IPS-NIHi7 (cell line): ENCODE measurements at regions not wholly inside any gene's neighbourhood (a gene's known extent, or its start where the extent isn't known, plus 50 kb on each side); places are given as distances from the start of the nearest gene placed in this dataset.
"Not testable (repeated sequence)": the region's sequence is repeated elsewhere in the genome, so short reads cannot be mapped to it uniquely, and the experiment has no call there.

Source experiments
- DNase-seq: peaks from one replicate; pipeline ENCODE4 v3.0.0; 2012; ENCODE audit warnings: mixed read lengths; ENCODE audit errors: extremely low spot score

DNA sequence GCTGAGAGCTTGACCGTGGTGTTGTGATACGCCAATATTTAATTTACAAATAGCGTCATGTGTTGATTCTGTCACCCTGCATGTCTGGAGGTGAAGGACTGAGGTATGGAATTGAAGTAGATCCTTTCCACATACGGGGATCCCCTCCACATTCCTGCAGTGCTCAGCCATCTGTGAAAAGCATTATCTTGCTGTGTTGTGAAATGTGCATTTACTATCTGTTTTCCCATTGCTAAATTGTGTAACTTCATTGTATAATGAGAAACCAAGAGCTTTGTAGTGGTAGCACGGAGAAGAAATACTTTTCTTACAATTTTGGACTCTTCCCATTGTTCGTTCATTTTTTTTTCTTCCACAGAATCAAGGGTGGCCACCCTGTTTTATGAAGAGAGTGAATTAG is 577.3 kb upstream of the ZP4 start:
- DNase-seq, result no peak

DNA sequence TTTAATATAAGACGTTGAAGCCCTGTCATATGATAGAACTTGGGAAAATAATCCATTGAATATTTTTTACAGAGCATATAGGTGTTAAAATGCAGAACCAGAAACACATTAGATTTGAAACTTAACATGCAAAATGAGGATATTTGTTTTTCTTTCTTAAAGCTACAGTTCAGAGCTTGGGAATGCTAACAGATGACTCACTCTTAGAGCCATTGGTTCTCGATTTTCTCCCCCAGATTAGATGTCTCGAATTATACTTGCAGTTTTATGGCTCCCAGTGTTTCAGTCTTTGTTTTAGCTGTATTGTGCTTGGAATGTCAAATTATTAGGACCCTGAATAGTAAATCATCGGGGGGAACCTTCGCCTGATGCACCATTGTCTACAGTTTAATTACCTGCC is 575.7 kb upstream of the ZP4 start:
- DNase-seq, result no peak

DNA sequence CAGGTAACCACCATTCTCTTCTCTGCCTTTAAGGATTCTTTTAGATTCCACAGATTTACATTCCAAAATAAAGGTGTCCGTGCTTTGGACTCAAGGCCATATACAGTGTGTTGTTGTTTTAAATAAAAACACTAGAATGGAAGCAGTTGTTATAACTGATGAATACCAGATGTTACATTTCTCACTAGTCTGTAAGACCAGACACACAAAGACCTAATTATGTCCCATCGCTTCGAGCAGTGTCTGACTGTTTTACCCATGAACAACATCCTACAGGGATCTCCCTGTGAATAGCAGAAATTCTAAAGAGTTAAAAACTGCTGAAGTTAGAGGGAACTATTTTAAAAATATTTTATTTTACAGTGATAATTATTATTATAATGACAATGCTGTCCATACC is 574.7 kb upstream of the ZP4 start:
- DNase-seq, result no peak

DNA sequence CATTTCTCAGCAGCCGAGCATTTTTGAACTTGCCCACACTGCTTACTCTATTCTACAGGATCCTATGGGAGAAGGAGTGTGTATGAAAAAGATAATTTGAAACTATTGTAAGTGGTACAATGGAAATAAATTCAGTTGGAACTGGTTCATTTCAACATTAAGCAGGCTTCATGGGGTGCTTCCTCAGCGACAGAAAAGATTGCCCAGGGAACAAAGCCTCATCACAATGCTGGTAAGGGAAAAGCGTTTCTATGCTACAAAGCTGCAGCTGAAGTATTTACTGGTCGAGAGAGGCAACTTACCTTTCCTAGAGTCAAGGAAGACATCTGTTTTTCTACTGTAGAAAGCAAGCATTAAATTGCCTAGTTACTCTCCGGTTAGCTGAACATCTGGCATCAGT is 568.2 kb upstream of the ZP4 start:
- peak; percentile 16 for DNase-seq

DNA sequence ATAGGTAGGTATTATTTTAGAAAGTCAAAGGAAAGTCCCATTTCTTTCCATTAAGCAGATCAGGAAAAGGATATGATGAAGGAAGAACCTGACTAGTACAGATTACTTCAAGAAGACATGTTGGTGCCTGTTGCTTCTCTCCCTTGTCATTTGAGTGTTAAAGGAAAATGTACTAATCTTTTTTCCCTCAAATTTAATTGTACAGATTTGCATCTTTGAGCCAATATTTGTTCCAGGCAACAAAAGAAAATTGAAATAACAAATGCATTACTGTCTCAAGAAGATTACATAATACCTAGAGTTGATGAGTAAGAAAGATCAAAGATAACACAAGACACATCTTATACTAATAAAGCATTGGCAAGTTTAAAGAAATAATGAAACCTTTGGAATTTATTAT is 566.9 kb upstream of the ZP4 start:
- no peak for DNase-seq

DNA sequence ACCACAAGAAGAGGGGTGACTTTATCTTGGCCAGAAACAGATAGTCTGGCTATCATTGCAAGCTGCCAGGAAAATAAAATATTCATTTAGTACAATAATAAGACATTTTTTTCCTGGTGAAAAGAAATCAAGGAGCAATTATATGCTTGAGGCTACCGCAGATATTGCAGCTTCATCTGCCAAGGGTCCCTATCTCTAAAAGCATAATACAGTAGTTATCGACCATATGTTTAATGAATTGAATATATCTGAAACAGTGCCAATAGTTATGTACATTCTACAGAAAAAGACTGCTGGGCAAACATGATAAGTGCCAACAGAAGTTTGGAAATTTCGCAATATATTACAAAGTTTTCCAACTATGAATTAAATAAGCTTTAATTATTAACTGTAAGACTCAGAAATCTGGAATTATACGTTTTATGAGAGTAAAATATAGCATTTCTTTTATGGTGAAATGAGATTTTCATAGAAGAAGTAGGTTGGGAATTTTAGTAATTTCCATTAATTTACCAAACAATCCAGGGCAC is 561.1 kb upstream of the ZP4 start:
- no peak for DNase-seq

DNA sequence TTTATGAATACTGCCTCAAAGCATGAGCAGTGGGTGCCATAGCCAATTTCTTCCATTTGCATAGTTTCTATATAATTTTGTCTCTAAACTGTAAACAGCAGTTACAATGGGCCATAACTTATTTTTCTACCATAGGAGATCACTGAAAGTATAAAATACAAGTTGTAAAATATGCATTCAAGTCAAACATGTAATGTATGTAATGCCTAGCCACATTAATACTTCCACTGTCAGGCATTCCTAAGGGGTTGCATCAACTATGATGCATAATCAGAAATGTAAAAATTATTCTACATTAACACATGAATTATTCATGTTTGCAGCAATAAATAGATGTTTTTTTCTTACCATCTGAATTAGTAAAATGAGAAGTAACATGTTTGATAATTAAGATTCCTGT is 560.3 kb upstream of the ZP4 start:
- no peak for DNase-seq

DNA sequence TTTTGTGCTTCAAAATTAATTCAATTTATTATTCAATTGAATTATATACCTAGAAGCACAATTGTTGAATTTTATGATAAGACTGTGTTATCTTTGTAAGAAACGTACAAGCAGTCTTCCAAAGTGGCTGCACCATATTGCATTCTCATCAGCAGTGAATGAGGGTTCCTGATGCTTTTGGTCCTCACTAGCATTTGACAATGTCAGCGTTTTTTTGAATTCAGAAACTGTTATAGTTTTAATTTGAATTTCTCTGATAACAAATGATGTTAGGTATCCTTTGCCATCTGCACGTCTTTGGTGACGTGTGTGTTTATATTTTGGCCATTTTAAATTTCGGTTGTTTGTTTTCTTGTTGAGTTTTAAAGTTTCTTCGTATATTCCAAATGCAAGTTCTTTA is 553.0 kb upstream of the ZP4 start:
- DNase-seq, result no peak

DNA sequence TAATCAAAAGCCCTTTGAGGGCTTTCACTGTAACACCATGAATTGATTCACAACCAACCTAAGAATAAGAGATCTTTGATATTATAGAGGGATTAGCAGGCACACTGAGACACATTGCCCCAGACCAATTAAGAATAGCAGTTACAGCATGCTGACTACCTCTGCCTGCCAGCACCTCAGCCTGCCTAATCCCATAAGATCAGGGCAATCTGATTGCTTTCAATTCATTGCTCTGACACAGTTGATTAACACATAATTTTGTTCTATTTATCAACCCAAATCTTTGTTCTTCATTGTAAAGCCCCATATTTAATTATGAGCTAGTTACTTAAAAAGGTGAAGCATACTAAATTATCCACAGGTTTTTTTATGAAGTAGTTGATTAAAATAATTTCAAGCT is 548.8 kb upstream of the ZP4 start:
- no peak for DNase-seq

DNA sequence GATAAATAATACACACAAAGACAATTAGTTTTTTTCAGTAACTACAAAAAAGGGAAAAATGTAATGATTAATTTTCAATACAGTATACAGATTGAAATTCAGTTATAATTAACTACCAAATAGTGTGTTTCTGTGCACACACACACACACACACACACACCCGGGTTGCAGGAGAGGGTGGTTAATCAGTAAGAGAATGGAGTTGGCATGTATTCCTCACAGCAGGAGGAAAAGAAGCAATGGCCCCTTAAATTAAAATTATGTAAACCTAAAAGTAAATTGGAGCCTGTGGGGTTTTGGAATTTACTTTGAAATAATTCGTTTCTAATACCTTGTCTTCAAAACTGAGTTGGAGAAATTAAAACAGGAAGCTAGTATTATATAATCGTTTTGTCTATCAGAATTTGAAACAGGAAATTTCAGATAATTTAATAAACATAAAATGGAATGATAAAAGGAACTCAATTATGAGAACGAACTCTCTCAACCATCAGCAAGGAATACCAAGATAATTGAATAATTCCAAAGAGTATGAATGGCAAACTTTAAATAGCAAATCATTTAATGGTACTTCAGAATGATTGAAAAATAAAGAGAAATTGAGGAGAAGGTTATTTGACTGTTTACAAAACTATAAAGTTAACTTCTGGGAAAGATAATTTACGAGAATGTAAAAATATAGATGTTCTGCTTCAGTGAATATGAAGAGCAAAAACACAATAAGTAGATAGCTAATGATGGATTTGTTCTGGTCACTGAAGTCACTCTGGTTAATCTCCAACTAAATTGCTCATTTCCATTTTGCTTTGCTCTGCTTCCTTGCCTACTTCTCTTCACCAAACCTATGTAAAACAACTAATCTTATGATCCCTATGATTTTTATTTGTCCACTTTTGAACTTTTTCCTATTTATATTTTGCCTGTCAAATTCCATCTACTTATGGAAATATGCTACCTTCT is 547.9 kb upstream of the ZP4 start:
- no peak for DNase-seq

DNA sequence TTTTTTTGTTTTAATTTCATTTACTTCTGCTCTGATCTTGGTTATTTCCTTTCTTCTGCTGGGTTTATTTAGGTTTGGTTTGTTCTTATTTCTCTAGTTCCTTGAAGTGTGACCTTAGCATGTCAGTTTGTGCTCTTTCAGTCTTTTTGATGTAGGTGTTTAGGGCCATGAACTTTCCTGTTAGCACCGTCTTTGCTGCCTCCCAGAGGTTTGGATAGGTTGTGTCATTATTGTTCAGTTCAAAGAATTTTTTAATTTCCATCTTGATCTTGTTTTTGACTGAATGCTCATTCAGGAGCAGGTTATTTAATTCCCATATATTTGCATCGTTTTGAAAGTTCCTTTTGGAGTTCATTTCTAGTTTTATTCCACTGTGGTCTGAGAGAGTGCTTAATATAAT is 539.0 kb upstream of the ZP4 start:
- DNase-seq, result not testable (repeated sequence)

DNA sequence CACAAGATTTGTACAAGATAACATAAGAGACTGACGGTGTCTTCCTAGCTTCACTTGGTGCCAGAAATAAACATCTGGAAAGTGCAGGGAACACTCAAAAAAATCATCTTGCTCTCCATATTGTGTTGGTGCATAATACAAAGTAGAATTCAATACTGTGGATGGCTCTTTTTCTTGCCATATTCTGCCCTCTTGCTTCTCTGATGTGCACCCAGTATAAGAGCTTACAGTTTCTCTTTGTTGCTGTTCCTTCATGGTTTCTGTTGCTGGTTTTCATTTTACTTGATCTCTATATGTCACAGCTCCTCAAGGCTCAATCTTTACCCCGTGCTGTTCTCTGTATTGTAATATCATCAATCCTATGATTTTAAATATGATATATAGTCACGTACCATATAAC is 528.5 kb upstream of the ZP4 start:
- DNase-seq, result no peak

DNA sequence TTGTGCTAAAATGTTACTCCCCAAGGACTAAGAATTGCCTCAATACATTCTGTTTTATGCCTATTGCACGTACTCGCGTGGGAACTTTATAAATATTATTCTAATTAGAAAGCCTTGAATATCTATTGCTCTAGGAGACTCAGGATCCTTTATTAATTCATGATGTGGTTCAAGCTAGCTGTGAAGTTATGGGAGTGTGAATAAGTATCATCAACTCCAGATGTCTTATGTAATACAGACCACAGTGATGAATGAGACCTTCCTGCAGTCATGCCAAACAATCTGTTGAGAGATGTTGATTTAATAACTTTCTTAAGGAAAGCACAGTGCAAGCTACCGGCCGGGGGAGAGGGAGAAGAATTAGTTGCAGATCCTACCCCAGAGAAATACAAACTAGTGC is 519.2 kb upstream of the ZP4 start:
- DNase-seq, result no peak

DNA sequence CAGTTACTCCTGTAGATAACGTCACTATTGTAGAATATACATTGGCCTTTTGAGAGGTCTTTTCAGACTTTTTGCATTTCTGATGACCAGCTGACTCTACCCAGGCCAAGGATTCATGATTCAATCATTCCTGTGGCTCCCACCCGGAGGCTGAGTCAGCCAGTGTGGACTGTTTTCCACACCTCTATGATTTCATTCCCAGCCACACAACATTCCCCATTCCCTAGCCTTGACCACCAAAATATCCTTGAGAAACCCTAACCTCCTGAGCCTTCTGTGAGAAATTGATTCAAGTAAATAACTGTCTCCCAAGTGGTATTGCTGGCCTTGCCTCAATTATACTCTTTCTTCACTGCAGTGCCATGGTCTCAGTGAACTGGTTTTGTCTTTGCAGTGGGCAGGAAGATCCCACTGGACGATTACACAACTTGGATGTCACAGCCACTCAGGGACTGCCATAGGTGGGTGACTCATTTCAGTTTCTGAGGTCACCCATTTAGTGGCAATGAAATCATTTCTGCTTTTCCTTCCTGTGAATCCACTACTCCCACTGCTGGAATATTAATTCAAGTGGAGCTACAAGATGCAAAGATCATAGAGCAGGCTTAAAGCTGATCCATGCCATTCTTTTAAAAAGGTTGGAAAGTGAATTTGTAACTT is 518.6 kb upstream of the ZP4 start:
- DNase-seq, result no peak

DNA sequence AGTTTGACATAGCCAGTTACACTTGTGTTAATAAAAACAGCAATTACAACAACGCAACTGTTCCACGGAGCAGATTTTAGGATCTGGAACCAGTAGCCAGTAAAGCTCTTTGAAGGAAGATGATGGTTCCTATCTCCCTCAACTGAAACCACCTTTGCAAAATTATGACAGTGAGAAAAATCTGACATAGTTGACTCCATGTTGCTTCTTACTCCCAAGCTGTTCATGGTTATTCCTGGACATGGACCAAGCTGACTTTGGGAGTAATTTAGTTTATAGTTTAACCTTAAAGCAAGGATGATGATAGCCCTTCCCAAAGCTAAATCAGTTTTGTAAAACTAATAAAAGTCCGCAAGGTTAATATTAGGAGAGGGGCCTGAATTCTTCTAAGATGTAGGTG is 518.0 kb upstream of the ZP4 start:
- no peak for DNase-seq

DNA sequence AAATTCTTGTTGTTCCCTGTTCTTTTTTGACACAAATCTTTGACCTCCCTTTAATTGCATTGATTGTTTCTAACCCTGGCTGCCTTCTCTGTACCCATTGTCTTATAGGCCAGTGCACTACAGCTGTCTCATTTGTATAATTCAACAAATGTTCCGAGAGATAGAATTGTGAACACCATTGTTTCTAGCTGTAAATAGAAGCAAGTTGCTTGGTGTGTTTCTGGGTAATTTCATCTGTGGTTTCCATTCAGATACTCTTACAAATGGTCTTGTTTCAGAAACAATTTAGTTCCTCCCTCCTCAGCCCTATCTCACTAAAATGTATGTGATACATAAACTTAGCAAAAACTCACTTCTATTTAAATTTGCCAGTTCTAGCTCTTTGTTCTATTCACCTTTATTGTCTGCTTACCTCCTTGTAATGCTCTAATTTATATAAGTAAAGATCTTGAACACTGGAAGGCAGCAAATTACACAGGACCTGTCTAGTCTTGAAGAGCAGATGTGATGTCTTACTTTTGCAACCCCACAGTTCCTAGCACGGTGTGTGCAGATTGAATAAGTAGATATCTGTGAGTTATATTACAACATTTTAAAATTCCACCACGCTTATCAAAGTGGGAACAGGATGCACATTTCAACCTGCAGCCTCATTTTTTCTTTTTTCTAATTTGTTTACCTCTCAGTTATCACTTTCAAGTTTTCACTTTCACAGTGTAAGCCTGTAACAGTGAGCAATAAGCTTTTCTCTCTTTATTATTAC is 515.6 kb upstream of the ZP4 start:
- DNase-seq, result no peak

DNA sequence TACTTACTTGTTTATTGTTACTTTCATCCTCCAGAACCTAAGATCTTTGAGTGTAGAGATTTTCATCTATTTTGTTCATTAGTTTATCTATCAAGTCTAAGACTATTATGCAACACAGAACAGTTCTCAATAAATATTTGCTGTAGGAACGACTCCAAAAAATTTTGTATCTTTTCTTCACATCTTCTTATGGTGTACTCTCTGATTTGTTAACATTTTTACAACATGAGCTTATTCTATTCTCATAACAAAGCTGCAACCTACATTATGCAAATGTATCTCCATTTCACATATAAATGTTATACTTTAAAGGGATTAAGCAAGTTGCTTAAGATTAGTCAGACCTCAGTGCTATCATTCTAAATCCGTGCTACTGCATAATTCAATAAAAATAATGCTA is 514.2 kb upstream of the ZP4 start:
- no peak for DNase-seq

DNA sequence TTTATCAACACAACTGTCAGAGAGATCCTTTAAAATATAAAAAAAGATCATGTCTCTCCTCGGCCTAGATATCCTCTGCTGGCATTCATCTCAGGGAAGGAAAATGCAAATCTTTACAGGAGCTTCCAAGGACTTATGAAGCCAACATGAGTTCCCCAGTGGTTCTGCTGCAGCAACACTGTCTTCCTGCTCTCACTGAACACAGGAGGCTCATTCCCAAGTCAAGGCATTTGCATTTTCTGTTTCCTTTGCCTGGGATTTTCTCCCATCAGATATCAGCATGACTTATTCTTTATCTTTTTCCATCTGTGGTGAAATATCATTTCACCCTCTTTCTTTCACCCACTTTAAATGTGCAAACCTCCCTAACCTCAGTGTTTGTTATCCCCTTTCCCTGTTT is 513.8 kb upstream of the ZP4 start:
- DNase-seq, result no peak

DNA sequence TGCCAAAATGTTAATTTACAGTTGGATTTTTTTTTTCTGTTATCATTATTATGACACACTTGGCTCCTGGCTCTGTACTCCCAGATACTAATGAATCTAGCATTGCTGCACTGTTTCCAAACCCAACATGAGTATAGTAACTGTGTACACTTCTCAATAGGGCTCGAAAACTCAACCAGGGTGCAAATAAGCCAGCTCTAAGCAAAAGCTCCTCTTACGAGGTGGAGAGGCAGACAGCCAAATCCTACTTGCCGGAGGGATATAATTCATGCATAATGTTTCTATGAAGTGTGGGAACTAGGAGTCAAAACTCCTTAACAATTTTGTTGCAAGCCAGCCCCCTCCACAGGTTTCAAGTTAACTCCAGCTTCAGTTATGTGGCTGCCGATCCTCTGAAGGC is 510.4 kb upstream of the ZP4 start:
- DNase-seq, result no peak

DNA sequence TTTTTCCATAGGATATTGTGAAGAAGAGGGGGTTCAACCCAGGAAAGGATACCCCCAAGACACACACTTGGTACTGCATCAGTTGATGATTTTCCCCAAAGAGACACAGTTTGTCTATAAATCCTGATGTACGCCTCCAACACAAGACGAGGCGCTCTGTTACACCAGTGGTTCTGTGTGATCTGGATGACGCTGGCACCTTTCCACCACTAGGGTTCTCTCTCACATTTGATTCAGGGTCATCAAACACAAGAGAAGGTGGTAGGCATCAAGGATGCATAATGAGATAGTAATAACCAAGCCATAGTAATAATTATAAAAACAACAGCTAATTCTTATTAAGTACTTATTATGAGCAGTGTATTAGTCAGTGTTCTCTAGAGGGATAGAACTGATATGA is 508.8 kb upstream of the ZP4 start:
- peak; percentile 32 for DNase-seq

DNA sequence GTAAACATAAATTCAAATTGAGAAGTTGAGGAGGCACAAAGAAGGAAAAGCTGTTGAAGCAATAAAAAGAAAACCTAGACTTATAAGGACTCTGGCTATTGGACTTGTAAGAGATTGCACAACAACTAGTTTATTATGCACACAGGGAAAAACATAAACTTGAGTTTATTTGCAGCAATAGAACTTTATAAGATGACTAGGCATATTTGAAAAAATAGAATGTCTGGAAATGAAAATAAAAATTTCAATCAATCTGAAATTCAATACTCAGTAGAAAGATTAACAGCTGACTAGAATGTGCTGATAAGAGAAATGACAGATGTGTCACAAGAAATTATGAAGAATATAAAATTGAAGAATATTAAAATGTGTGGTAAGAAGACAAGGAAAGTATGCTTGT is 505.4 kb upstream of the ZP4 start:
- DNase-seq, result no peak

DNA sequence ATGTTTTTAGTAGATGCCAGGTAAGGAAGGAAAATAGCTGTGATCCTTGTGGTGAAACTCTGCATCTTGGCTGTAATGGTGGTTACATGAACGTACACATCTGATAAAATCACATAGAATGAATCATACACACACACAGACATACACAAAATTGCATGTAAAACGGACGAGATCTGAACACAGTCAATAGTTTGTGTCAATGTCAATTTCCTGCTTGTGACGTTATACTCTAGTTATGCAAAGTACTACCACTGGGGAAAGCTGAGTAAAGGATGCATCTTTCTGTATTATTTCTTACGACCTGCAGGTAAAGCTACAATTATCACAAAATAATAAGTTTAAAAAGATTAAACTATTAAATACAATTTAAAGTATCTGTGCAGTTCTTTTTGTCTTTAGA is 493.7 kb upstream of the ZP4 start:
- DNase-seq, result no peak
